GM18870 (cell line): ENCODE measurements at regions not wholly inside any gene's neighbourhood (a gene's known extent, or its start where the extent isn't known, plus 50 kb on each side); places are given as distances from the start of the nearest gene placed in this dataset.

Experiments
- ATAC-seq: cut with Tn5 transposase; IDR thresholded peaks from one replicate; pipeline ENCODE4 v1.9.1; 2021; ENCODE audit warnings: moderate library complexity; ENCODE audit not compliant: unreplicated experiment

- no peak for ATAC-seq
Measured at GRCh38 chr16:65666132-65666941, 544.5 kb upstream of the CDH11 start.

GRCh38 chr16:65665586-65665985, 543.7 kb upstream of the CDH11 start:
- no peak for ATAC-seq

GRCh38 chr16:65663774-65664173, 541.9 kb upstream of the CDH11 start:
- ATAC-seq, result no peak

- no peak for ATAC-seq
Measured at GRCh38 chr16:65662256-65662655, 540.4 kb upstream of the CDH11 start.

GRCh38 chr16:65661558-65661957, 539.7 kb upstream of the CDH11 start:
- no peak for ATAC-seq

- no peak for ATAC-seq
Measured at GRCh38 chr16:65660390-65660789, 538.5 kb upstream of the CDH11 start.

GRCh38 chr16:65659758-65660157, 537.9 kb upstream of the CDH11 start:
- ATAC-seq, result no peak

- ATAC-seq, result no peak
Measured at GRCh38 chr16:65658787-65659220, 536.9 kb upstream of the CDH11 start.

GRCh38 chr16:65658349-65658748, 536.5 kb upstream of the CDH11 start:
- ATAC-seq, result no peak

- no peak for ATAC-seq
Measured at GRCh38 chr16:65657556-65657955, 535.7 kb upstream of the CDH11 start.

GRCh38 chr16:65657071-65657494, 535.2 kb upstream of the CDH11 start:
- ATAC-seq, result no peak

- ATAC-seq, result no peak
Measured at GRCh38 chr16:65655802-65656201, 533.9 kb upstream of the CDH11 start.

- ATAC-seq, result no peak
Measured at GRCh38 chr16:65648101-65648500, 526.2 kb upstream of the CDH11 start.

- ATAC-seq, result no peak
Measured at GRCh38 chr16:65644821-65645220, 523.0 kb upstream of the CDH11 start.

GRCh38 chr16:65641762-65642289, 520.0 kb upstream of the CDH11 start:
- ATAC-seq, result no peak

- ATAC-seq, result no peak
Measured at GRCh38 chr16:65641049-65641761, 519.3 kb upstream of the CDH11 start.

GRCh38 chr16:65634833-65635232, 513.0 kb upstream of the CDH11 start:
- no peak for ATAC-seq

GRCh38 chr16:65634291-65634690, 512.4 kb upstream of the CDH11 start:
- ATAC-seq, result no peak

GRCh38 chr16:65624666-65625065, 502.8 kb upstream of the CDH11 start:
- ATAC-seq, result no peak

GRCh38 chr16:65624229-65624628, 502.4 kb upstream of the CDH11 start:
- no peak for ATAC-seq

GRCh38 chr16:65622871-65623270, 501.0 kb upstream of the CDH11 start:
- no peak for ATAC-seq

GRCh38 chr16:65622151-65622550, 500.3 kb upstream of the CDH11 start:
- no peak for ATAC-seq
